Ishikawa (cell line): ENCODE measurements at regions not wholly inside any gene's neighbourhood (a gene's known extent, or its start where the extent isn't known, plus 50 kb on each side); places are given as distances from the start of the nearest gene placed in this dataset.

Experiments used
- CEBPB ChIP-seq: IDR thresholded peaks from 2 replicates; pipeline ENCODE4 v1.6.1; 2012
- CREB1 ChIP-seq: IDR thresholded peaks from 2 replicates; pipeline ENCODE4 v1.6.1; 2012; ENCODE audit warnings: low read depth
- EGR1 ChIP-seq: IDR thresholded peaks from 2 replicates; pipeline ENCODE4 v1.6.1; 2012
- EP300 ChIP-seq: IDR thresholded peaks from 2 replicates; pipeline ENCODE4 v1.6.1; 2012; ENCODE audit warnings: borderline replicate concordance
- FOXM1 ChIP-seq: IDR thresholded peaks from 2 replicates; pipeline ENCODE4 v1.6.1; 2012; ENCODE audit warnings: low read depth, borderline replicate concordance
- NFIC ChIP-seq: IDR thresholded peaks from 2 replicates; pipeline ENCODE4 v1.6.1; 2012
- RAD21 ChIP-seq: IDR thresholded peaks from 2 replicates; pipeline ENCODE4 v1.6.1; 2012; ENCODE audit warnings: low read depth
- TAF1 ChIP-seq: IDR thresholded peaks from 2 replicates; pipeline ENCODE4 v1.6.1; 2012; ENCODE audit warnings: low read depth, mild to moderate bottlenecking
- TCF12 ChIP-seq: IDR thresholded peaks from 2 replicates; pipeline ENCODE4 v1.6.1; 2012; ENCODE audit warnings: low read depth
- TEAD4 ChIP-seq: IDR thresholded peaks from 2 replicates; pipeline ENCODE4 v1.6.1; 2012
- YY1 ChIP-seq: IDR thresholded peaks from 2 replicates; pipeline ENCODE4 v1.6.1; 2012; ENCODE audit warnings: low read depth
- ZBTB7A ChIP-seq: IDR thresholded peaks from 2 replicates; pipeline ENCODE4 v1.6.1; 2012; ENCODE audit warnings: low read depth
- TF ChIP-seq, protein P1 (sequence below): IDR thresholded peaks from 2 replicates; pipeline ENCODE4 v1.6.1; 2012
- TF ChIP-seq, protein P2 (sequence below): IDR thresholded peaks from 2 replicates; pipeline ENCODE4 v1.6.1; 2012
- TF ChIP-seq, protein P3 (sequence below): IDR thresholded peaks from 2 replicates; pipeline ENCODE4 v1.6.1; 2012; ENCODE audit warnings: low read depth, mild to moderate bottlenecking

DNA sequence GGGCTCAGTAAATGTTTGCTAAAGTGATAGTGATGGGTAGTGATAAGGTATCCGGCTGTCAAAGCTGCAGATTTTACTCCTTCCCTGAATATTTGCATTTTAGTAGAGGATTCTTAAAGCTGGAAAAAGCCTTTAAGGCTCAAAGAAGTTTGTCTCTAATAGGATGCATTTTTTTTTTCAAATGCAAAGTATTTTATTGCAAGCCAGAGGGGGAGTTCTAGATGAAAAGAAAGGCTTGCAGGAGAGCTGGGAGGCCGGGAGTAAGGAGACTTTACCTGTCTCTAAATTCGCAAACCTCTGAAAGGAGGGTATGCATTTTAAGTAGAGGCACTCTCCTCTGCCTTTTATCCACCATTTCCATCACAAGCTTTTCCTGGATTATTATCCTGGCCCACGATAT lies 100.7 kb upstream of the FNDC3A start:
- TF ChIP-seq TAF1 (no peak), FOXM1 (no peak), CEBPB (no peak), EP300 (no peak), RAD21 (no peak), NFIC (no peak), TEAD4 (no peak), EGR1 (no peak), TCF12 (no peak), ZBTB7A (no peak), CREB1 (no peak), YY1 (no peak)
- TF ChIP-seq, protein P1, sequence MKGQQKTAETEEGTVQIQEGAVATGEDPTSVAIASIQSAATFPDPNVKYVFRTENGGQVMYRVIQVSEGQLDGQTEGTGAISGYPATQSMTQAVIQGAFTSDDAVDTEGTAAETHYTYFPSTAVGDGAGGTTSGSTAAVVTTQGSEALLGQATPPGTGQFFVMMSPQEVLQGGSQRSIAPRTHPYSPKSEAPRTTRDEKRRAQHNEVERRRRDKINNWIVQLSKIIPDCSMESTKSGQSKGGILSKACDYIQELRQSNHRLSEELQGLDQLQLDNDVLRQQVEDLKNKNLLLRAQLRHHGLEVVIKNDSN, result no peak
- TF ChIP-seq, protein P2, sequence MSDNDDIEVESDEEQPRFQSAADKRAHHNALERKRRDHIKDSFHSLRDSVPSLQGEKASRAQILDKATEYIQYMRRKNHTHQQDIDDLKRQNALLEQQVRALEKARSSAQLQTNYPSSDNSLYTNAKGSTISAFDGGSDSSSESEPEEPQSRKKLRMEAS, result no peak
- TF ChIP-seq, protein P3, sequence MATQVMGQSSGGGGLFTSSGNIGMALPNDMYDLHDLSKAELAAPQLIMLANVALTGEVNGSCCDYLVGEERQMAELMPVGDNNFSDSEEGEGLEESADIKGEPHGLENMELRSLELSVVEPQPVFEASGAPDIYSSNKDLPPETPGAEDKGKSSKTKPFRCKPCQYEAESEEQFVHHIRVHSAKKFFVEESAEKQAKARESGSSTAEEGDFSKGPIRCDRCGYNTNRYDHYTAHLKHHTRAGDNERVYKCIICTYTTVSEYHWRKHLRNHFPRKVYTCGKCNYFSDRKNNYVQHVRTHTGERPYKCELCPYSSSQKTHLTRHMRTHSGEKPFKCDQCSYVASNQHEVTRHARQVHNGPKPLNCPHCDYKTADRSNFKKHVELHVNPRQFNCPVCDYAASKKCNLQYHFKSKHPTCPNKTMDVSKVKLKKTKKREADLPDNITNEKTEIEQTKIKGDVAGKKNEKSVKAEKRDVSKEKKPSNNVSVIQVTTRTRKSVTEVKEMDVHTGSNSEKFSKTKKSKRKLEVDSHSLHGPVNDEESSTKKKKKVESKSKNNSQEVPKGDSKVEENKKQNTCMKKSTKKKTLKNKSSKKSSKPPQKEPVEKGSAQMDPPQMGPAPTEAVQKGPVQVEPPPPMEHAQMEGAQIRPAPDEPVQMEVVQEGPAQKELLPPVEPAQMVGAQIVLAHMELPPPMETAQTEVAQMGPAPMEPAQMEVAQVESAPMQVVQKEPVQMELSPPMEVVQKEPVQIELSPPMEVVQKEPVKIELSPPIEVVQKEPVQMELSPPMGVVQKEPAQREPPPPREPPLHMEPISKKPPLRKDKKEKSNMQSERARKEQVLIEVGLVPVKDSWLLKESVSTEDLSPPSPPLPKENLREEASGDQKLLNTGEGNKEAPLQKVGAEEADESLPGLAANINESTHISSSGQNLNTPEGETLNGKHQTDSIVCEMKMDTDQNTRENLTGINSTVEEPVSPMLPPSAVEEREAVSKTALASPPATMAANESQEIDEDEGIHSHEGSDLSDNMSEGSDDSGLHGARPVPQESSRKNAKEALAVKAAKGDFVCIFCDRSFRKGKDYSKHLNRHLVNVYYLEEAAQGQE, result no peak

DNA sequence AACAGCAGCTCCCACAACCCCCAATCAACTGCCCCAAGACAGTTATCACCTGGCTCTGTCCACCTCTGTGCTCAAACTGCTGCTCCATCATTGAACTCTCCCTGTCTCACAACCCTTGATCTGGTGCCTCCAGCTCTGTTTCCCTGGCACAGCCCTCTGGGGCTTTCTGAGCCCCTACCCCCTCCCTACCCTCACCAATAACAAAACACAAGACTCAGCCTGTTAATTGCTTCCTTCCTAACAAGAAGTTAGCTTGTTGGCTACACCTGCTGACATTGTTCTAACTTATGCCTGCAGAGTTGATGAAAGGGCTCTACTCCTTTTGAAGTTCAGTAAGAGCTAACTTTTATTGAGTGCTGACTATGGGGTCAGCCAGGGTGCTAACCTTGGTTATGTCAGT lies 99.4 kb upstream of the FNDC3A start:
- TF ChIP-seq, protein P1, result no peak
- TF ChIP-seq CEBPB, result no peak
- no peak for TF ChIP-seq CREB1
- TF ChIP-seq YY1, result no peak
- TF ChIP-seq EP300, result no peak
- TF ChIP-seq TEAD4, result no peak
- TF ChIP-seq TCF12, result no peak
- no peak for TF ChIP-seq FOXM1
- TF ChIP-seq, protein P2, result no peak
- TF ChIP-seq TAF1, result no peak
- TF ChIP-seq NFIC, result no peak
- TF ChIP-seq, protein P3, result no peak
- TF ChIP-seq RAD21, result no peak
- no peak for TF ChIP-seq EGR1
- TF ChIP-seq ZBTB7A, result no peak

DNA sequence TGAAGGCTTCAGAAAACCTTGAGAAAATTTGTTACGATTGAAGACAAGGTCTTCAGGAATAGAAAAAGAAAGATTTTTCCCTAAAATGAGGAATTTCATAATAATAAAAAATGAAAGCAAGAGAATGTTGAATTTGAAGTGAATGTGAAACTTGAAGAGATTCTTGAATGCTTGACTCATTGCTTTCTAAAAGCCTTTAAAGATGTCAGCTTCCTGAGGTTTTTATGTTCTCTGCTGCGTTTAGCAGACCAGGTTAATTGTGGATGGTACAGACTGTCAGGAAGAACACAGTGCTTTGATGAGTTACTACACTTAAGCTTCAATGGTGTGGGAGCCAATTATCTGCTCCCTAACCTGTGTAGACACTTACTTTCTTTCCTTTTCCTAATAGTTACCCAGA lies 96.3 kb upstream of the FNDC3A start:
- TF ChIP-seq YY1 (no peak), EGR1 (no peak), EP300 (no peak), ZBTB7A (no peak), CREB1 (no peak)
- TF ChIP-seq, protein P3, result no peak
- TF ChIP-seq, protein P1, result no peak

DNA sequence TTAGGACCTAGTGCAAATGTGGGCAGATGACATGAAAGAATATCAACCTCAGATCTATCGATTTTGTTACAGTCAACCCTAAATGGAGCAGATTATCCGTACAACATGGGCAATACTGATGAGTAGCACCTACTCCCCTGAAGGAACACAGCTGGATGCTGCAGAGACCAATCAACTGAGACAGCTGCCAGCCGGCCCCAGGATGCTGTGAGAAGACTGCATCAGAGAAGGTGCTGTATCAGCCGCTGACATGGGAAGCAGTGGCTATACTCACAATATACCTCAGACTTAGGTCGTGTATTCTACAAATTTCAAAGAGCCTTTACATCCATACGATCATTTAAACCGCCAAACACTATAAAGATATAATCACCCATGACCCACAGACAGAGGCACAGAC lies 95.9 kb upstream of the FNDC3A start:
- TF ChIP-seq, protein P1, result no peak
- no peak for TF ChIP-seq NFIC
- no peak for TF ChIP-seq ZBTB7A
- TF ChIP-seq, protein P3, result no peak
- no peak for TF ChIP-seq RAD21
- TF ChIP-seq TAF1, result no peak
- TF ChIP-seq YY1, result no peak
- no peak for TF ChIP-seq CREB1
- no peak for TF ChIP-seq CEBPB
- no peak for TF ChIP-seq EGR1
- no peak for TF ChIP-seq EP300
- no peak for TF ChIP-seq TCF12
- TF ChIP-seq, protein P2, result no peak
- no peak for TF ChIP-seq TEAD4
- no peak for TF ChIP-seq FOXM1
